ENCODE measurements at regions not wholly inside any gene's neighbourhood (a gene's known extent, or its start where the extent isn't known, plus 50 kb on each side); places are given as distances from the start of the nearest gene placed in this dataset.
"Not testable (repeated sequence)": the region's sequence is repeated elsewhere in the genome, so short reads cannot be mapped to it uniquely, and the experiment has no call there.

DNA sequence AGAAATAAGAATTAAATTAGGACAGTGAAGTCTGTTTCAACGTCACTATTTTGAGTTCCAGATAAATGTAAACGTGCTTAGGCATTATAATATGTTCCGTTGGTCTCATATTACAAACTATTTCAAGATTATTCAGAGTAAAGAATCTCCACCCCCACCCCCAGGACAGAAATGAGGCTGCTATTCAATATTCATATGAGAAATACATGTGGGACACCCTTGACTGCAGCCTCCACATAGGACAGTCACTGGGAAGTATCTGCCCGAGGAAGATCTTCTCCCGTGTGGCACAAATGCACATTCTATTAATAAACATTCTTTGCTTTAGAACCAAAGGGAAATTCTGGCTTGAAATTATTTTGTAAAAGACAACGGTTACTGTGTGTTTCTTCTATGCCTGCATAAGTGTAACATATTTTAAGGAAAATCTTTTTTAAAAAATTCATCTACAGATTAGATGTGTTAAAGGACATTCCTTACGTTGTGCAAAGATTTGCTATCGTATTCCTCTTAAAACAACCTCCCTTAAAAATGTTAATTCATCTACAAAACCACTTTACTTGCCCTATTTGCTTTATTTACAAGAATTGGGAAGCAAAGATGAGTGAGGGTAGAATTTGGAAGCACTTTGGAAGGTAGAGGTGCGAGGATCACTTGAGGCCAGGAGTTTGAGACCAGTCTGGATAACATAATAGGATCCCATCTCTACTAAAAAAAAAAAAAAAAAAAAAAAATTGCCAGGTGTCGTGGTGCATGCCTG lies 148.3 kb upstream of the SOX14 start:
- DNase-seq (ENCODE audit: low spot score): no peak

DNA sequence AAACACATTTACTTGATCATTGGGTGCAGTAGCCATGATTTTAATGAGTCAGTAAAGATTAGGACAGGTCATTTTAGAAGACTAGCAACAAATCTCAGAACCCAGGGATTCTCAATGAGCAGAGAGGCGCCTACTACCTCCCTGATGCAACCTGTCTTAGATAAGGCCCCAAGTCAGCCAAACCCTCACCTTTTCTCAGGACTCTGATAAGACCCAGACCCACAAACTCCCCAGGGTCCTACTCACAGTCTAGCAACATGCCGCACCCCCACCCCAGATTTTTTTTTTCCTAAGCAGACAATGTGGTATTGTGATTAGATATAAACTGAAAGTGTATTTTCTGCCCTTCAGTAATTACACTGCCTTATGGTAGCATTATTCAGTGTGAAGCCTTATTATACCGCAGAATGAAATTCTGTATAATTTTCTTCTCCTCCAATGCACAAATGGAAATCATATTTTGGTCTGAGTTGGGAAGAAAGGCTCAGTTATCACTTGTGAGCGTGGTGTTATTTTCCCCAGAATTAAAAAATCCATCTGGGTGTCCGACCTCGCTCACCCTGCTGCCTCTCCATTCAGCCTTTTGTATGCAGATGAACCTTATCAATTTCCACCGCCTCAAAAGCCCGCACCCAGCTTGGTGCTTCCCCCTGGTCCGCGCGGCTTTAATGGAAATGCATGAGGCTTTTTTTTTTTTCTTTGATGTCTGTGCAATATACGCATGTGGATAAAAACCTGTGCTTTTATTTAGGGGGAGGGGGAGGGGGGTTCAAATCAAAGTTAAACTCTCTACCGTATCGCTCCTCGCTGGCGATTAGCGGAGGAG lies 122.0 kb upstream of the SOX14 start:
- DNase-seq (ENCODE audit: low spot score): no peak

DNA sequence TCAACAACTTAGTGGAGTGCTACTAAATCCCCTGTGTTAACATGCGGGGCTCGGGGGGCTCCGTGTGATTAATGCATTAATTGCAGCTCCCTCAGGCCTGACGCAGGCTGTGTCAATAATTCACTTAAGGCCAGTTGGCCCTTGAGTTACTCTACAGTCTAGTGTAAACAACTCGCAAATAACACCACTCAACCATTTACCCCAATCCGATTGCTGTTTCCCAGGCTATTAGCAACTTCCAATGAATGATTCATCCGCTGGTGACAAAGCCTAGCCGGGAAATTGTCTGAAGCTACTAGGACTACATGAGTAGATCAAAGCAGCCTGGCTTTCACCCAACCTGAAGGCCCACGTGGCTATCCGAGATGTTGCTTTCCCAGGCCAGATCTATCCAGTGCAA lies 121.3 kb upstream of the SOX14 start:
- no peak for DNase-seq (ENCODE audit: low spot score)

DNA sequence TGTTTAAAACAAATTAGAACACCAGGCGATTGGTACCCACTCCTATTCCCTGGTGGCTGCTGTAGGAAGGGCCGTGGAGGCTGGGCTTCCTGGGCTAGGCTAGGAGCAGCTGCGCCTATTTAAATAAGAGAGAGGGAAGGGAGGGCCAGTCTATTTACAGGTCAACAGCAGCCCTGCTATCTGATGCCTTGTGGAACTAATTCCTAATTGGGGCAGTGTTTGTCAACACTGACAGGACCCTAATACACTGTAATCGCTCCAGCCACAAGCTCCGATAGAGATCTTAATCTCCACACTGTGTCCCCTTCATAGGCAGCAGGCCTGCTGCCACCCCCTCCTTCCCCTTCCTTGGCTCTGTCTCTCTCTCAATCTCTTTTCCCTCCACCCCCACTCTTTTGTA lies 116.9 kb upstream of the SOX14 start:
- no peak for DNase-seq (ENCODE audit: low spot score)

DNA sequence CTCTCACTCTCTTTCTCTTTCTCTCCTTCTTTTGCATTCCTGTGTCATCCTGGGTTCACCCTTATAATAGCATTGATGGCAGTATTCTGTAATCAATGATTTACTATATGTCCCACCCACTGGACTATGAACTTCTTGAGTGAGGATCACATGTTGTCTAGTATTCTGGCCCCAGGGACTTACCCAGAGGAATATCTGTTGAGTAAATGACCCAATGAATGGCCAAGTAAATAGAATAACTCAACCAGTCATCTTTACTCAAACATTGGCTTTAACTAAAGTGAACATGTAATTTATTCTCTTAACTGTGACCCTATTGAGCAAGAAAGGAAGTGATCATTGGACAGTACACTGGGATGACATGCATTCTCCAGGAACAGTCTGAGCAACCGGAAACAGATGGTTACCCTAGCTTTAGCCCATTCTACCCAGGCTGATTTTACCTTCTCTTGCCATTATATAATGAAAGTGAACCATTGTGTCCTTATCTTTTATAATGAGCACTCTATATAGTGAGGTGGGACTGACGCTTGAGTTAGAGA lies 94.5 kb upstream of the SOX14 start:
- no peak for DNase-seq (ENCODE audit: low spot score)

DNA sequence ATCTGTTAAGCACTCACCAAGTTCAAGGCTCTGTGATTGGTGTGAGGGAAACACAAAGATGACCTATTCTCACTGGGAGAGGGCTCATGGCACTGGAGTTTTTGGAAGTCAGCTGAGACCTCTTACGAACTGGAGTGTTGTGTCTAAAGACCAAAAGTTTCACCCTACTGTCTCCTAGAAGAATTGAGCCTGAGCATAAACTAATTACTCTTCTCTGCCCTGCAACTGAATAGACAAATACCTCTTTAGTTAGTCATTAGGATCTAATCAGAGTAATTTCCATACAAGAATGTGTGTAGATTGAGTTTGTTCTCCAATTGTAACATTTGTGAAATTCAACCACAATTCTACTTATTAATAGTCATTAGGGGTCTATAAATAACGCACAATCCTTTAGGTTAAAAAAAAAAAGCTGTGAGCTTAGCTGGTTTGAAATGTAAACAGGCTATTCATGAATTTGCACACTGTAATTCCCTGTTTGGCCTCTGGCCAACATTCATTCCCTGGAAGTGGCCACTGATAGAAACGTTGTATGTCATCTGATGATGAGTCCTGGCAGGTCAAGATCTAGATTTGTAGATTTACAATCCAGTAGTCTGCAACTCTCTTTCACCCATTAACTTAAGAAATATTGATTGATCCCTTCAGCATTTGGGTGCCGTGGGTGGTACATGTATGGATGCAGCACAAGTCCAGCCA lies 76.8 kb upstream of the SOX14 start:
- no peak for DNase-seq (ENCODE audit: low spot score)

DNA sequence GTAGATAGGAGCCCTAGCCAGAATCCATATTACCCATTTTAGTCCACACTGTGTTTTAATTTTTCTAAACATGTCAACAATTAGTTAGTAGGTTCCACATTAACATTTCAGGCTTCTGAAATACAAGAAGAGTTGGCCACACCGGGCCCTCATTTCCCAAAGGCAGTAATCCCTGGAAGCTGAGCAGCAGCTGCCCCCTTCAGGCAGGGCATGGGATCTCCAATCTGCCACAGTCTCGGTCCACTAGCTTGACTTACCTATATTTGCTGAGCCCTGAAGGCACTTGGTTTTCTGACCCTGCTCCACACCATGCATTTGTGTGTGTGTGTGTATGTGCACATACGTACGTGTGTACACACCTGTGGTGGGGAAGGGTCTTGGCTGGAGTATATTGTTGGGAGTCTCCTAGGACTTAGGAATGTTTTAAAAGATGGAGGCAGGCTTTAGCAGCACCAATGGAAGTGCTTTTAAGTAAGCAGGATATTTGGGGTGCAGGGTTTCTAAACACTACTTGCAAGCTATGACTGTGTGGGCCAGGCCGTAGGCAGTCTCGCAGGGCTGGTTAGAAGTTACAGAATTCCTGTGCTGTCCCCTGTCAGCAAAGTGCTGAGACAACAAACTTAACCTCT lies 71.2 kb upstream of the SOX14 start:
- no peak for DNase-seq (ENCODE audit: low spot score)

DNA sequence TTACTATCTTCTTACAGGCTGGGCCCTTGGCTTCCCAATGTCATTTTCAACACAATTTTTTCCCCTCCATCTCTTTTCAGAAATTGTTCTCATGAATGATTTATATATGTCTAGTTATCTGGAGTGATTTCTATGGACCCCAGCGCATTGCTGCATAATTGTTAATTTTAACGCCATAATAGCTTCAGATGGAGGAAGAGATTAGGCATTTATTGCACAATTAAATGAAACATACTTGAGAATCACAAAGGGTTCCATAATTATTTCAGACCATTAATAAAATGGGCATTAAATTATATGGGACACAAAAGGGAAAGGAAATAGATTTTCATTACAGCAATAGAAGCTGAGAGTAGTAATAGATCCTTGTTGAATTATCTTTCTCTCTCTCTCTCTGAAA lies 70.3 kb upstream of the SOX14 start:
- DNase-seq (ENCODE audit: low spot score): no peak

DNA sequence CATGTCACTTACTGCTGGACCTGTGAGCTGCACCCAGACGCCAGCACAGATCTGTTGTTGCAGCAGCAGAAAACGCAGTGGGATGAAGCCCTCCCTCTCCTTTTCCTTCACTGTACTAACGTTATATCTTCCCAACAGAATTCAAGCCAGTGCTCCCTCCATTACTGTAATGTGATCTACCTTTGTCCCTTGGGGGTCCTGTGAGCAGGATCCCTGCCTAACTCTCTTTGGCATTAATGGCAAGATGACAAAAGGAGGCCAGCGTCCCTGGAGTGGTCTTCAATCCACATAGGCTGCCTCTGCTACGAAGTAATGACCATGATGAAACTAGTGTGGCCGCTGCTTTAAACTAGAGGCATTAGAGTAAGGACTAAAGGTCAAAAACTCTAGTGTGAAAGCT lies 69.3 kb upstream of the SOX14 start:
- no peak for DNase-seq (ENCODE audit: low spot score)

DNA sequence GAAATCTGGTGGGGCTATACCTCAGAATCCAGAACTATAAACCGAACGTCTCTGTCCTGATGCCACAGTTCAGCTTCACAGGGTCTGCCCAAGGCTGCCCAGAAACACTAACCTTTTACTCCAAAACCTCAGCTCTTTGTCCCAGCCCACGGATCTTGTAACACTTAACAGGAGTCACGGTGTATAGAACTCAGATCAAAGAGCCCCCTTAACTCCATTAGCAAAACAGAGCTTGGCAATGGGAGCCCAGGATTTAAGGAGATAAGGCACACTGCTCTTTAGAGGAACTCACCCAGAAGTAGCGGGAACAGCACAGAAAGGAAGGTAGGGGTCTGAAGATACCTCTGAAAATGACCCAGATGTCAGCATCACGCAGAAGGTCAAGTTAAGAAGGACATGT lies 68.8 kb upstream of the SOX14 start:
- no peak for DNase-seq (ENCODE audit: low spot score)

DNA sequence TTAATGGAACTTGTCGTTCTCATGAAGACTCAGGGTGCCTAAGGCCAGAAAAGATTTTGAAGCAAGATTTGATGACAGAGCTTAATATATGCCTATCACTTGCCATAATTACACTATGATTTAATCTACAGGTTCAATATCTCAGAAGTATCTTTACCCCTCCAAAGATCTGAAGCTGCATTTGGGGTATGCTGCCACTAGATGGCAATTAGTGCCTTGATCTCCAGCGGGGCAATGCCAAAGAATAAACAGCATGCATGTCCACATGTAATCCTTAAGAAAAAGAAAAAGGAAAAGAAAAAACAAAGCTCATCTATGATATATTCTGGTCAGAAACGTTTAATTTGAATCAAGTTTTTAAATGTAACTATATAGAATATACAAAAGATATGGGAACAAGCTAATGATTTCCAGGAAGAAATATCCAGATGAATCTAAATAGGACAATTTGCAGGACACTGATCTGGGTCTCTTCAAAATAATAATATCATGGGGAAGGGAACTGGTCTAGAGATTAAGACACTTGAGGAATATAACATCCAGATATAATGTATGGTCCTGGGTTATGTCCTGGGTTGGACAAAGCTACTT lies 55.0 kb upstream of the SOX14 start:
- no peak for DNase-seq (ENCODE audit: low spot score)

DNA sequence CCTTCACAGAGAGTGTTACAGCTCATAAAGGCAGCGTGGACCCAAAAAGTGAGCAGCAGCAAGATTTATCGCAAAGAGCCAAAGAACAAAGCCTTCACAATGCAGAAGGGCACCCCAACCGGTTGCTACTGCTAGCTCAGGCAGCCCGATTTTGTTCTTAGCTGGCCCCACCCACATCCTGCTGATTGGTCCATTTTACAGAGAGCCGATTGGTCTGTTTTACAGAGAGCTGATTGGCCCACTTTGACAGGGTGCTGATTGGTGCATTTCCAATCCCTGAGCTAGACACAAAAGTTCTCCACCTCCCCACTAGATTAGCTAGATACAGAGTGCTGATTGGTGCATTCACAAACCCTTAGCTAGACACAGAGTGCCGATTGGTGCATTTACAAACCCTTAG lies 50.1 kb upstream of the SOX14 start:
- not testable (repeated sequence) for DNase-seq (ENCODE audit: low spot score)
